Left renal pelvis (tissue), 4 donors: ENCODE measurements at regions not wholly inside any gene's neighbourhood (a gene's known extent, or its start where the extent isn't known, plus 50 kb on each side); places are given as distances from the start of the nearest gene placed in this dataset.

Experiments used
- DNase-seq, 4 donors: peaks; one replicate each; pipeline ENCODE4 v3.0.0-alpha.2; 2013; ENCODE audit warnings: low read depth in 4 of 4, low spot score in 3 of 4

DNA sequence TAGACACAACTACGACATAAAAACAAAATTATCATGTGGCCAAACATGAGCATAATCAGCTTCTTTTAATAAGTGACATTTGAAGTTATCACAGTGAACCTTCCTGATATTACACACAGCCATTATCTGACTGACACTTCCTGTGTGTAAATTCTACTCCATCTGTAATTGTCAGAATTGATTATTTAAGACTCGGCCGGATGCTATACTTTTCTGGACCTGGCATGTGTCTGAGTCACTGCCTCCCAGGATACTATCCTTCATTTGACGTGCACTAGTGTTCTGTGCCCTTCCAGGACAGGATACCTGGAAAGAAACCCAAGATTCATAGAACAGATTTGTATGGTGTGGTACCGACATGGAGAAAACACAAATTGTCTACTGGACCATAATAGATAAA lies 242.0 kb downstream of the HS3ST3A1 start:
- DNase-seq, result no peak

DNA sequence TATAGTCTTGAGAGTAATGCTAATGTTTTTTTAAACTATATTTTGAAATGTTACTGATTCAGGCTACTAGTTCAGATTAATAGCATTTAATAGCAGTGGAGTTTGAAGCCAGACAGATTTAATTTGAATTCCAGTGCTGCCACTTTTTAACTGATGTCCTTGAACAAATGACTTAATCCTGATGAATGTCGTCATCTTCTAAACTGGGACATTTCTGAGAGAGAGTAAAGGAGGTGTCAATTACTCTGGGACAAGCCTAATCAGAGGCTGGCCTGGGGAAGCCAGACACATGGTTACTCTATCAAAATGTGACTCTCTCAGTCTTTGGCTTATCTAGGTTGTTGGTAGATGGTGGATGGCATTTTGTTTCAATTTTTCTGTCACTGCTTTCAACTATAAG lies 246.7 kb downstream of the HS3ST3A1 start:
- DNase-seq, result no peak

- DNase-seq, result no peak
These were observed 248.1 kb downstream of the HS3ST3A1 start for GRCh38 chr17:13353590-13353989.

DNA sequence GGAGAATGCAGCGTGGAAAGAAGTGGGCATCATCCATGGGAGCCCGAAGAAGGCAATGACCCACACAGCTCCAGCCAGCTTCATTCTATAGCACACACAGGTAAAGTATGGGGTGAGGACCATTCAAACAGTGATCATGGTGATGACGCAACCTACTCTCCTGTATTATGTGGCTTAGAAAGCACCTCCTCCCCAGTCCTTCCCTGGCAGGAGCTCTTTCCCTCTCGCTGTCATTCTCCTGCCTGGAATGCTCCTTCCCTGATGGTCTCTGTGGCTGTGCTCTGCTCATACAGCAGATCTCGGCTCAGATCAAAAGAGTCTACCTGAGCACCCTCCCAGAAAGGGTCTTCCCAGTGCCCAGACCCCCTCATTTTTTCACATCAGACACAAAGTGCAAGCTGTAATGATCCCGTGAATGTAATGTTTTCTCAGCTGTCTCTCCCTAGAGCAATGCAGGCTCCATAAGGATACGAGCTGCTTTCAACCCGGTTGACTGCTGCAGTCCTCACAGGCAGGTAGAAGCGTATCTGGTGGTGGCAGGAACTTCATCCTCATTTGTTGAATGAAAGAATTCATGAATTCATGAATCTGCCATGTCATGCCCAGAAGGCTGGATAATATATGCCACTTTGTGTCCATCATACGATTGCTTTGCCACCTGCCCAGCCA lies 248.8 kb downstream of the HS3ST3A1 start:
- no peak for DNase-seq

DNA sequence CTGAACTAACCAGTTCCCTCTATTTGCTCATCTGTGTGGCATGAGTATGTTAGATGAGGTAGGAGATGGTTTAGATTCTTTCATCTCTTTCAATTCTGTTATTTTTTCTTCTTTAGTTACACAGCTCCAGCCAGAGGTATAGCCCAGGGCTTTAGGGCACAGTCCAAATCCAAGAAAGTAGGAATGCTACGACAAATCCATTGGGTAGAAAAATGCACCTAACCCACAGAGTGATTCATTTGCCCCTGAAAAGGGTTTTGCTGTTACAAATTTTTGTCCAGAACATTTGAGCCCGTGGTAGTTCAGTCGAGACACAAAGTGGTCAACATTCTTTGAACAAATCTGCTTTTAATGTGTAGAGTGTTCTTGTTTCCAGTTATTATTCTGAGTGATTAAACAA lies 250.7 kb downstream of the HS3ST3A1 start:
- no peak for DNase-seq

GRCh38 chr17:13350466-13350865 lies 251.3 kb downstream of the HS3ST3A1 start:
- no peak for DNase-seq

DNA sequence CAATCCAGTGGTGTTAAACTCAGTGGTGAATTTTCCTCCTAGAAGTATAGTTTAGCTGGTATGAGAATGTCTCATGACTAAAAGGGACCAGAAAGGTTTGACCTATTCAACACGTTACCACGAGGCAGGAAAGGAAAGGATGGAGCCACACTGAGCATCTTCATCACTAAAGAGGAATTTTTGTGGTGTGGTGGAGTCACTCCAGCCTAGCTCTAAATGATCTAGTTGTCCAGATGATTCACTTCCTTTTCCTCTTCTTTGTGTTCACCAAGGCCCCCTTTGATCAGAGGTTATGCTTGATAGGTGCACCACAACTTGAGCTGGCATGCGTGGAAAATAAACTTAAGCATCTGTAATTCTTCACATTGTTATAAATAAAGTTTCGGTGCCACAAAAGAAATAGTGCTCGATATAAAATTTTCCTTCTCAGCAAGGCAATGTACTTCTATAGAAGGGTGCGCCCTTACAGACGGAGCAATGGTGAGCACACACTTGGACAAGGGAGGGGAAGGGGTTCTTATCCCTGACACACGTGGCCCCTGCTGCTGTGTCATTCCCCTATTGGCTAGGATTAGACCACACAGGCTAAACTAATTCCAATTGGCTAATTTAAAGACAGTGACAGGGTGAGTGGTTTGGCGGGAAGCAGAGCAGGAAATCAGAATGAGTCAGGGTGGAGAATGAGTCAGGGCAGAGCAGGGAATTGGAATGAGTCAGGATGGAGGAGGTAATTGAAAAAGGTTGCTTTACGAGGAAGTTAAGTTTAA lies 254.6 kb downstream of the HS3ST3A1 start:
- DNase-seq, result no peak

DNA sequence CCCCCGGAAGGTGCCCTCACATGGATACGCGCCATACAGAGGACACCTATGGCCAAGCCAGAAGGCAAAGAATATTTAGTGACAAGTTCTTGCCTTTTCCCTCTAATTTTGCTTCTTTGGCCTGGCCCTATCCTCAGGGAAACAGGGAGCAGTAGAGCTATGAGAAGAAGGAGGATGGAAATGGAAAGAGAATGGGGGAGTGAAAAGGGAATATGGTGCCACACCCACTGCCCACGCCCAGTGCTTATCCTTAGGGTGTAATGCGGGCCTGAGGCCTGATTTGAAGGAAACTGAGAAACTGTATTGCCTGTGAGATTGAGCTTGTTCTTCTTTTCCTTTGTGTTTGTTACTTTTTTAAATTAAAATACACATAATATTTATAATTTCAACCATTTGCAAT lies 255.1 kb downstream of the HS3ST3A1 start:
- DNase-seq, result no peak

DNA sequence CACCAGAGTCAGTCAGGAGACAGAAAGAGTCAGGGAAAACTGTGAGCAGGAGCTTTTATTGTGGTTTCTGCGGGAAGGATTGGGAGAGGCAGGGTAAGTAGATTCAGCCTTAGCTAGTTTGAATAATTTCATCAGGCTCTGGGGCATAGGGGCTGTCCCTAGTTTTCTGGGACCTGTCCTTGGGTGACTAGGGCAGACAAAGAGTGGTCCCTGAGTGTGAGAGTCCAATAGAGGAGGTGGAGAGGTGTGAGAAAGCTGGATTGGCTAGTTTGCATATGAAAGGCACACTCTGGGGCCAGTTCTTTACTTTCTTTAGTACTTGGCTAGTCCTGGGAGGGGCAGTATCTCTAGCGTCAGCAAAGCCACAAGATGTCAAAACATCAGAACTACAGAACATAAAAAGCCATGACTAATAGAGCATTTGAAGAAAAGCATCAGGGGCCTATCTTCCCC lies 255.6 kb downstream of the HS3ST3A1 start:
- no peak for DNase-seq

DNA sequence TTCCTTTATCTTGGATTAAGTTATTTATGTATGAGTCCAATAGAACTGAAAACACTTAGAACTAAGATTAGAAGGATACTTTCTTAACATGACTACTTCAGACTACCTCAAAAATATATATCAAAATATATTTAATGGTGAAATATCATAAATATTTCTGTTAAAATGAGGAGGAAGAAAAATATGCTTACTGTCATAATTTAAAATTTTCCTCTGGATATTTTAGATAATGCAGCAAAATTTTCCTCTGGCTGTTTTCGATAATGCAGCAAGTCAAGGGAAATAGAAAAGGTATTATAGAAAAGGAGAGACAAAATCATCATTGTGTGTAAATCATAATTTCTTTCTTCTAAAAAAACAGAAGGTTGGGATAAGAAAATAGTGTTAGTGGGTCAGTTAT lies 263.3 kb downstream of the HS3ST3A1 start:
- DNase-seq, result no peak

DNA sequence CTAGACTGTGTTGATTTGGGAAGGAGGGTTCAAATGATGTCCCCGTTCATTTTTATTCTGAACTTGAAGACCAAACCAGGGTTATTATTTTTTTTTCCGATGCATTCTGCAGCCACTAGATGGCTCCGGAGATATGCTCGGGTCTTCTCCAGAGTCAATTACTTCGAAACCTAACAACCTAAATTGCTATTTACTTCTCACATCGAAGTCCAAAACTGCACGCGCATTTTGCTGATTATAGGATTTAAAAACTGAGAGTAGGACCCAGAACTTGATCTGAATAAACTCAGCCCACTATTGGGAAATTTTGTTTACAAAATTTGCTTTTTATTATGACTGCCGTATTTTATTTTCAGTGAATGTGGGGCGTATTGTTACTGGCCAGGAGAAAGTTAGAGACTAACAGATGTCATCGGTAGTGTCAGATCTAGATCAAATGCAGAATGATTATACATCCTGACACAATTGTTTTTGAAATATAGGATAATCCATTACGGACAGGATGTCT lies 263.8 kb downstream of the HS3ST3A1 start:
- DNase-seq, result peak; percentile 31 to 47 (median 38)

GRCh38 chr17:13337151-13337550 lies 264.6 kb downstream of the HS3ST3A1 start:
- no peak for DNase-seq

GRCh38 chr17:13334374-13334773 lies 267.4 kb downstream of the HS3ST3A1 start:
- DNase-seq, result no peak

GRCh38 chr17:13333661-13334060 lies 268.1 kb downstream of the HS3ST3A1 start:
- no peak for DNase-seq

DNA sequence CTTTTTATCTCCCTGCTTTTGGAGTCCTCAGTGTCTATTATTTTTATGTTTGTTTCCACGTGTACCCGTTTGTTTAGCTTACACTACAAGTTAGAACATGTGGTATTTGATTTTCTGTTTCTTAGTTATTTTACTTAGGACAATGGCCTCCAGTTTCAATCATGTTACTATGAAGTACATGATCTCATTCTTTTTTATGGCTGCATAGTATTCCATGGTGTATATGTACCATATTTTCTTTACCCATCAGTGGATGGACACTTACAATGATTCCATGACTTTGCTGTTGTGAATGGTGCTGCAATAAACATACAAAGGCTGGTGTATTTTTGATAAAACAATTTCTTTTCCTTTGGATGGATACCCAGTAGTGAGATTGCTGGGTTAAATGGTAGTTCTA lies 269.5 kb downstream of the HS3ST3A1 start:
- DNase-seq, result no peak

DNA sequence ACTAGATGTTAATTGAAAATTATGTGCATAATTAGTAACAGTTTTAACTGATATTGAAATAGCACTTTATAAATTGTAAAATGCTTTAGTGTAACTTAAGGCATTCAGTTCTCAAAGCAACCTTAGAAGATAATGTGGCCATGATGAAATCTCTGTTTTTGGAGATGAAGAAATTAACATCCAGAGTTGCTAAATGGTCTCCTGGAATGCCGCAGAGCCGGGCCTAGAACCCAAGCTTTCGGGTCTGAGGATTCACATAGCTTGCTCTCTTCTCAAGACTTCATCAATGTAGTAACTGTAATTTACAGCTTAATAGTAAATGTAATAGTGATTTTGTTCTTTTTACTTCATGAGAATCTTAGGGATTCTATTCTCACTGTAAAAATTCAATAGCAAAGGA lies 272.3 kb downstream of the HS3ST3A1 start:
- no peak for DNase-seq

DNA sequence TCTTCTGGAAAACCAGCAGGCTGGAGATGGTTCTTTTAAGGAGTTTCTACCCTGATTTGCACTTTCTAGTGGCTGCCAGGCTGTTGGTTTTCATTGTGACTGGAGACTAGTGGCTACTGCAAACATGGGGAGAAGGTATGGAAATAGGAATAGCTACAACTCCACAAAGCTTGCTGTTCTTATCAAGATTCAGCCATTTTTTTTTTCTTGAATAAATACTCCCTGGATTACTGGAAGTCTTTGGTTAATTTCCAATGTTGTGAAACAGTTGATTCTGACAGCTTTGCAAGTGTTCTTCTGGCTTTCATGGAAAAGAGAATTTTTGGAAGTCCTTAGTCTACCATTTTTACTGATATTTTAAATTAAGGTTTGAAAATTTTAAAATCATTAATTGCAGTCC lies 277.7 kb downstream of the HS3ST3A1 start:
- no peak for DNase-seq

GRCh38 chr17:13321951-13322701 lies 279.6 kb downstream of the HS3ST3A1 start:
- no peak for DNase-seq

- no peak for DNase-seq
These were observed 281.5 kb downstream of the HS3ST3A1 start for GRCh38 chr17:13320046-13320785.

GRCh38 chr17:13316657-13317056 lies 285.1 kb downstream of the HS3ST3A1 start:
- no peak for DNase-seq

DNA sequence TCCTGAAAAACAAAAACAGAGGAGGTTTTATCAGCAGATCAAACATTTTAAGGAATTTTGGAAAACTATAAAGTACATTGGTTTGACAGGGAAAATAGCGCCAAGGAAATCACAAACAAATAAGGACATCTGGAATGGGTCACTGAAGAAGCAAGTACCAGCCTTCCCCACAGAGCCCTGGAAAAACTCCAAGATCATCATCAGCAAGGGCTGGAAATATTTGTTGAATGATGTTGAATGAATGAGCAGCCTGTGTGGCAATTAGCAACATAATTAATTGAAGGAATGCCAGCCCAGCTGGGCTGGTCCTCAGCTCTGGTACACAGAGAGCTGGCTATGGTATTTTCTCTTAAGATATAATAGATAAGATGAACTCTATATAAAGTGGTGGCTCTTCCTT lies 290.4 kb downstream of the HS3ST3A1 start:
- DNase-seq, result peak in 1 of 4 donors; percentile 5
